ENCODE measurements at regions not wholly inside any gene's neighbourhood (a gene's known extent, or its start where the extent isn't known, plus 50 kb on each side); places are given as distances from the start of the nearest gene placed in this dataset.

GRCh38 chr12:13368431-13368830 is 171.9 kb downstream of the EMP1 start:
- TF ChIP-seq, protein P1, sequence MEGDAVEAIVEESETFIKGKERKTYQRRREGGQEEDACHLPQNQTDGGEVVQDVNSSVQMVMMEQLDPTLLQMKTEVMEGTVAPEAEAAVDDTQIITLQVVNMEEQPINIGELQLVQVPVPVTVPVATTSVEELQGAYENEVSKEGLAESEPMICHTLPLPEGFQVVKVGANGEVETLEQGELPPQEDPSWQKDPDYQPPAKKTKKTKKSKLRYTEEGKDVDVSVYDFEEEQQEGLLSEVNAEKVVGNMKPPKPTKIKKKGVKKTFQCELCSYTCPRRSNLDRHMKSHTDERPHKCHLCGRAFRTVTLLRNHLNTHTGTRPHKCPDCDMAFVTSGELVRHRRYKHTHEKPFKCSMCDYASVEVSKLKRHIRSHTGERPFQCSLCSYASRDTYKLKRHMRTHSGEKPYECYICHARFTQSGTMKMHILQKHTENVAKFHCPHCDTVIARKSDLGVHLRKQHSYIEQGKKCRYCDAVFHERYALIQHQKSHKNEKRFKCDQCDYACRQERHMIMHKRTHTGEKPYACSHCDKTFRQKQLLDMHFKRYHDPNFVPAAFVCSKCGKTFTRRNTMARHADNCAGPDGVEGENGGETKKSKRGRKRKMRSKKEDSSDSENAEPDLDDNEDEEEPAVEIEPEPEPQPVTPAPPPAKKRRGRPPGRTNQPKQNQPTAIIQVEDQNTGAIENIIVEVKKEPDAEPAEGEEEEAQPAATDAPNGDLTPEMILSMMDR (IDR thresholded peaks at IDR 0.05; ENCODE audit: poor library complexity), result no peak
- no peak for TF ChIP-seq EZH2phosphoT487 (IDR thresholded peaks at IDR 0.05; ENCODE audit: low read depth, severe bottlenecking, unreplicated experiment)
